OCI-LY3 (cell line): ENCODE measurements at regions not wholly inside any gene's neighbourhood (a gene's known extent, or its start where the extent isn't known, plus 50 kb on each side); places are given as distances from the start of the nearest gene placed in this dataset.

Experiments
- CTCF ChIP-seq: fragments of 200-600, 300-600 bp; sonication (generic); IDR thresholded peaks from 2 replicates; pipeline ENCODE4 v1.5.1; 2014; ENCODE audit warnings: antibody characterized with exemption, low read length, low read depth
- EZH2phosphoT487 ChIP-seq: fragments of 200-600 bp; shearing (Covaris generic); IDR thresholded peaks from 2 replicates; pipeline ENCODE4 v1.6.1; 2018; ENCODE audit warnings: antibody characterized with exemption, mixed run types, low read depth

DNA sequence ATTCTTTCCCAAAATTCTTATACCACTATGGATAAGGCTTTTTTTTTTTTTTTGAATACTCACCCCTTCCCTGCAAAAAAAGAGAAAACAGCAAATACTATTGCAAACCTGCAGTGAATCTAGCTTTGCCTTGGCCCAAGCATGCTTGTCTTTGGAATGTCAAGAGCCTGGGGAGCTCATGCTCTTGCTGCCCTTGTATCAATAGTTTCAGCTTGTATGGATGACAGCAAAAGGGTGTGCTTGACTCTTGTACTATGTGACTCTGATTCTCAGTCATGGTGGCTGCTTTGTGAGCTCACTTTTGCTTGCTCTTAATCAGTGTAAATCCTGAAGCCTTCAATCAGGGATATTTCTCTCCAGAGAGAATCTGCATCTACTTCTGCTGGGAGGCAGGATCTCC, 149.2 kb downstream of the EMP1 start:
- TF ChIP-seq CTCF (no peak), EZH2phosphoT487 (no peak)
